ENCODE measurements at regions not wholly inside any gene's neighbourhood (a gene's known extent, or its start where the extent isn't known, plus 50 kb on each side); places are given as distances from the start of the nearest gene placed in this dataset.

GRCh38 chr3:65107174-65107573 lies 419.4 kb upstream of the ADAMTS9 start:
- no peak for DNase-seq

GRCh38 chr3:65101450-65101849 lies 413.6 kb upstream of the ADAMTS9 start:
- DNase-seq, result no peak

GRCh38 chr3:65098400-65098799 lies 410.6 kb upstream of the ADAMTS9 start:
- DNase-seq, result no peak

GRCh38 chr3:65096110-65096745 lies 408.4 kb upstream of the ADAMTS9 start:
- DNase-seq, result no peak

- DNase-seq, result no peak
These were observed 406.9 kb upstream of the ADAMTS9 start for GRCh38 chr3:65094723-65095122.

GRCh38 chr3:65093641-65094040 lies 405.8 kb upstream of the ADAMTS9 start:
- no peak for DNase-seq

GRCh38 chr3:65091565-65091964 lies 403.8 kb upstream of the ADAMTS9 start:
- no peak for DNase-seq

GRCh38 chr3:65083240-65083639 lies 395.4 kb upstream of the ADAMTS9 start:
- no peak for DNase-seq

- no peak for DNase-seq
These were observed 393.7 kb upstream of the ADAMTS9 start for GRCh38 chr3:65081536-65081935.

GRCh38 chr3:65080432-65080831 lies 392.6 kb upstream of the ADAMTS9 start:
- no peak for DNase-seq

GRCh38 chr3:65079560-65079959 lies 391.8 kb upstream of the ADAMTS9 start:
- DNase-seq, result no peak

GRCh38 chr3:65078748-65079147 lies 390.9 kb upstream of the ADAMTS9 start:
- DNase-seq, result no peak

- DNase-seq, result no peak
These were observed 389.3 kb upstream of the ADAMTS9 start for GRCh38 chr3:65077124-65077523.

- DNase-seq, result no peak
These were observed 383.2 kb upstream of the ADAMTS9 start for GRCh38 chr3:65070968-65071367.

- no peak for DNase-seq
These were observed 373.1 kb upstream of the ADAMTS9 start for GRCh38 chr3:65060904-65061303.

GRCh38 chr3:65052101-65052500 lies 364.3 kb upstream of the ADAMTS9 start:
- no peak for DNase-seq

- no peak for DNase-seq
These were observed 360.4 kb upstream of the ADAMTS9 start for GRCh38 chr3:65048151-65048550.

- no peak for DNase-seq
These were observed 357.3 kb upstream of the ADAMTS9 start for GRCh38 chr3:65045138-65045537.

- no peak for DNase-seq
These were observed 356.6 kb upstream of the ADAMTS9 start for GRCh38 chr3:65044401-65044800.

- no peak for DNase-seq
These were observed 354.9 kb upstream of the ADAMTS9 start for GRCh38 chr3:65042675-65043074.

GRCh38 chr3:65039754-65040210 lies 352.0 kb upstream of the ADAMTS9 start:
- no peak for DNase-seq

GRCh38 chr3:65037861-65038260 lies 350.1 kb upstream of the ADAMTS9 start:
- no peak for DNase-seq

GRCh38 chr3:65035246-65035645 lies 347.4 kb upstream of the ADAMTS9 start:
- no peak for DNase-seq

GRCh38 chr3:65033576-65033975 lies 345.8 kb upstream of the ADAMTS9 start:
- no peak for DNase-seq

- no peak for DNase-seq
These were observed 343.2 kb upstream of the ADAMTS9 start for GRCh38 chr3:65030847-65031463.
